HG02943 (cell line): ENCODE measurements at regions not wholly inside any gene's neighbourhood (a gene's known extent, or its start where the extent isn't known, plus 50 kb on each side); places are given as distances from the start of the nearest gene placed in this dataset.
"Not testable (repeated sequence)": the region's sequence is repeated elsewhere in the genome, so short reads cannot be mapped to it uniquely, and the experiment has no call there.

Source experiments
- ATAC-seq: cut with Tn5 transposase; IDR thresholded peaks from one replicate; pipeline ENCODE4 v1.9.1; 2021; ENCODE audit warnings: mild to moderate bottlenecking, low read depth, moderate library complexity; ENCODE audit not compliant: unreplicated experiment

DNA sequence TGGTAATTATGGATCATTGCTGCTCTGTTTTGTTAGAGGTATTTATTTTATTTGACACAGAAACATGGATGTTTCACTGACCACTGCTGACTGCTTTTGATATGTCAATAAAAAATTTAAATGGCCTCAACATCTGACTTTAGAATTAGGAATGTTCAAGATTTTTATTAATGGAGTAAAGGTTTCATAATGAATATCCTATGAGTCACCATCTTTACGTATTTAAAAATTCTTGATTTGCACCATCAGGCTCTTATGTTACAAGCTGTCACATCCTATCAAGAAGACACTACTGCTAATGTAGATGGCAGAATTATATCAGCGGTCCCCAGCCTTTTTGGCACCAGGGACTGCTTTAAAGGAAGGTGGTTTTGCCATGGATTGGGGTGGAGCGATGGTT, 578.7 kb upstream of the NRP1 start:
- ATAC-seq: no peak

DNA sequence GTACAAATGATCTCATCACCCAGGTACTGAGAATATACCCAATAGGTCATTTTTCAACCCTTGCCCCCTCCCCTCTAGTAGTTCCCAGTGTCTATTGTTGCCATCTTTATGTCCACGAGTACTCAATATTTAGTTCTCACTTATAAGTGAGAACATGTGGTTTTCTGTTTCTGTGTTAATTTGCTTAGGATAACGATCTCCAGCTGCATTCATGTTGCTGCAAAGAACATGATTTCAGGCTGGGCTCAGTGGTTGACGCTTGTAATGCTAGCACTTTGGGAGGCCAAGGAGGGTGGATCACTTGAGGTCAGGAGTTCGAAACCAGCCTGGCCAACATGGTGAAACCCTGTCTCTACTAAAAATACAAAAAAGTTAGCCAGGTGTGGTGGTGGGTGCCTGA, 575.0 kb upstream of the NRP1 start:
- ATAC-seq: not testable (repeated sequence)

DNA sequence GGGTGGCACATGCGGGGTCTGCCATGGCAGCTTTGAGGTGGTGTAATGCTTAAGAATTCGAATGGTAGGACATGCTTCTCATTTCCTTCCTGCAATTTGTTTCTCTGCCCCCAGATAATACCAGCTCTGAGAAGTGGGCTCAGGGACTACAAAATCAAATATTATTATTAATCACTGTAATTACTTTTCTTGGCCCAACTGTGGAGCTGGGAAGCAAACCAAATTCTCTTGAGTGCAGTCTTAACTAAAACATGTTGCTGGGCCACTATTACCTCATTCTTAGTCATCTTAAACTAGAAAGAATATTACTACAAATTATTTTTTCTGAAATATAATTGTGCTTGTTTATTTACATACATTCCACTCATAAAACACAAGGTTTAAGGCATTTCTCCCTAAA, 566.7 kb upstream of the NRP1 start:
- ATAC-seq: no peak

DNA sequence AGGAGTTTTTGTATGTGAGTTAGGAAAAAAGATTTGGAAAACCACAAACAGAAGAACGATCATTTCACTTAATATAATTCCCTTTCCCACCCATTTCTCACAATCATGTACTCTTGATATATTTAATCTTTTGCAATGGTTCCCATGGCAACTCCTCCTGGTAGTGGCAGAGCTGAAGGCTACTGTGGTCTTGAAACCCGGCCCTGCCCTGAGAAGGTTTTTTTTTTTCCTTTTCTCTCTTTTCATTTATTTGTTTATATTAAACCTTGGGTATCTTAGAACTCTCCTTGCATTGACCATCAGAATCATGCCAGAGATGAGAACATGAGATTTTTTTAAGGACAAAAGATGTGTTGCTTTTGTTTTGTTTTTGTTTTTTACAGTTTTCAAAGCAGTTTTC, 566.1 kb upstream of the NRP1 start:
- ATAC-seq: no peak

DNA sequence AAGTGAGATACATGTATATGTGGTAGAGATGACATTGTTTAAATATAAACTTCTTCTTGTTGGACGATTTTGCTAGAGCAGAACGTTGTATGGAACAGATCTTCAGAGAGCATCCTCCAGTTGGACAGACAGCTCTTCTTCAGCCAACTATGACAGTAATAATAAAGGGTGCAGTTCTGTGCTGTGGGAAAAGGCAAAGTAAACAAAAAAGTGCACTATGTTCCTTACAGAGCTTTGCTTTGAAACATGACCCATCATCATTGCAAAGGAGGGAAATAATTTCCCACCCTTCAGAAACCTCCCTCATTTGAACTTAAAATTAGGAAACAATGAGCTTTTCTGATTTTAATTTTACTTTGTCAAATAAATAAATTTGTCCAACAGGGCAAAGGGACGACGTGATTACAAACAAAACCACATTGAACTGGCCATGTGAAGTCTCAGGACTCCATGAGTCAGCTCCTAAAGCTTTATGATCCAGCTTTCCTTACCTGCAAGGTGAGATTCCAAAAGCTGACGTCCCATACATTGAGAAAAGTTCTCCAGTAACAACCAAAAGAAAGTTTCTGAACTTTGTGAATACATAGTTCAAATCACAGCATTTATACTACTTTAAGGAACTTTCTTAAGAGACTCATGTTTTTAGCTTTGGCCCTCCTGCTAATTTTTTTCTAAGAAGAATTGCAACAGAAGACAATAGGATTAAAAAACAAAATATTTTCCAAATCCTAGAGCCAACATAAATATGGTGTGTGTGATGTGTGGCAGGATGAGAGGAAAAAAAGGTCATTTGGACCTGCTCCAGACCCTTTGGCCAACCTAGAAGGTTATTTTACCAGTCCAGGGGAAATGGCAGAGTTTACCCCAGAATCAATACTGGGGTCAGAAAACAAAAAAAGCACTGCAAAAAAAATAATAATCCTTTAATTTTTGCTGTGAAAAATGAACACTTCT, 565.4 kb upstream of the NRP1 start:
- no peak for ATAC-seq

DNA sequence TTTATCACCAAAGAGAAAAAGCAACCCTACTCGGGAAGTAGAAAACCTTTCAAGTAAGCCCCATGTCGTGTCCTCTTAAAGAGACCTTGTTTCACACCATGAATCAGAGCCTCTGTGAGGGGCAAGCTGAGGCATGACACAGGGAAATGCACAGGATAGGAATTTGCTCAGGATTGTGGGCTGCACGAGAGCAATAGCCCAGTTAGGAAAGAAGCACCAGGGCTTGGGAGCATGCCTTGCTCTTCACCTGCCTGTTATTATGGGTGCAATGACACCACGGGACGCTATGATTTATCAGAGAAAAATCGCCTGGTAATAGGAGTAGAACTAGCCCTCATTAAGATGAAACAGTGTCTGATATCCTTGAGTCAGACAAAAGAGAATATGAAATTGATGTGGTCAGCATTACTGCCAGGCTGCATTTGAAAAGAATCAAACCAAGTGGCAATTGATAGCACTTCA, 562.9 kb upstream of the NRP1 start:
- ATAC-seq: no peak

DNA sequence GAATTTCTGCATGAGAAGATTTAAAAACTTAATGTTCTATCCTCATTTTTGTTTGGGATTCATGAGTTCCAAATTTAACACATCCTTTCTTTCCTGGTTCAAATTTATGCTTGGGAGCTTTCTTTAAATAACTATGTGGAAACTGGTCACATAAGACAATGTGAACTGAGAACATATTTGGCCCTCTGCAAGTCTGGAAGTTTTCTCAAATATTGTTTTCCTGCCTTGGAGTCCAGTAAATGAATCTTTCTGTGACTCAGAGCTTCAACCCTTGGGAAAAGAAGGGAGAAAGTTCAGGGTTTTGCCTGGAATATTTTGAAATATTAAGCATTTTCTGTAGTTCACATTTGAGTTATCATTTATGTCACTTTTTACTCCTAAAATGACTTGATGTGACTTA, 559.0 kb upstream of the NRP1 start:
- no peak for ATAC-seq

DNA sequence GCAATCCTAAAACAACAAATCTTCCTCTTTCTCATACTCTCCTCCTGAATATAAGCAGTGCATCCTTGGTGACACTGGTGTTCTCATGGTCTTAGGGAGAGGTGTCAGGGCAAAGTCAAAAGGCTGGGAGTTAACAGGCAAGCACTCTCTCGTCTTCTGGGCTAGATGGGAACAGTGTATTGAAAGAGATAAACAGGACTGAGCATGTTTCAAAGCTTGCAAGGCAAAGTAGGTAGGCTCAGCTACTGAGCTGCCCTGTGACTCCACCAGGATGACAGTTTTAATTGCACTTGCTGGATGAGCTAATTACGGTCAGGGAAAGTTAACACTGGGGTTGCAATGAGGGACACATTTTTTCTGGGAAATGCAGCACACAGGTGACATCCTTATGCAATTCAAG, 554.9 kb upstream of the NRP1 start:
- ATAC-seq: no peak

DNA sequence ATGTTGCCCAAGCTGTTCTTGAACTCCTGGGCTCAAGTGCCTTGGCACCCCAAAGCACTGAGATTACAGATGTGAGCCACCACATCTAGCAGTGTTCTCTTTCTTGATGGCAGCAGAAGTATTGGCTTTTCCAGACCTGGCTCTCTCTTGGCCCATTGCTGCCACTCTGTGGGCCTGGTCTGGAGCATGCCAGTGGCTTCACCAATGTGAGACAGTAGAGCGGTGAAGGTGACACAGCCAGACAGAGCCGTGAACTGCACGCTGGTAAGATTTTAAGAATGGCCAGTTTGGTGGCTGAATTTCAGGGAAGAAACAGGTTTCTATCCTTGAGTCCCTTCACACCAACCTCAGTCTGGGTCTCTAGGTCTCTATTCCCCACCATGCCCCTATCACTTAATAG, 552.7 kb upstream of the NRP1 start:
- no peak for ATAC-seq

DNA sequence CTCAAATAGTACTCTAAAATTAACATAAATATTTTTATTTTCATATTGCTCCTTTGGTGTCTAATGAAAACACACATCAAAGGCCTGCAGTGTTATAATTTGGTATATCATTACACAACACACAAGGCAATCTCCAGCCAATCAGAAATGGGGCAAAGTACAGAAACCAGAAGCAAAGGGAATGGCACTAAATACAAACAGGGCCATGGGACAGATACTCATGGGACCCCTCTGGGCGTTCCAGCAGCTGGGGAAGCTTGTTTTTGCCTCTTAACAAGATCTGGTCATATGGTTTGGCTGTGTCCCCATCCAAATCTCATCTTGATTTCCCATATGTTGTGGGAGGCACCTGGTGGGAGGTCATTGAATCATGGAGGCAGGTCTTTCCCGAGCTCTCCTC, 551.8 kb upstream of the NRP1 start:
- no peak for ATAC-seq

DNA sequence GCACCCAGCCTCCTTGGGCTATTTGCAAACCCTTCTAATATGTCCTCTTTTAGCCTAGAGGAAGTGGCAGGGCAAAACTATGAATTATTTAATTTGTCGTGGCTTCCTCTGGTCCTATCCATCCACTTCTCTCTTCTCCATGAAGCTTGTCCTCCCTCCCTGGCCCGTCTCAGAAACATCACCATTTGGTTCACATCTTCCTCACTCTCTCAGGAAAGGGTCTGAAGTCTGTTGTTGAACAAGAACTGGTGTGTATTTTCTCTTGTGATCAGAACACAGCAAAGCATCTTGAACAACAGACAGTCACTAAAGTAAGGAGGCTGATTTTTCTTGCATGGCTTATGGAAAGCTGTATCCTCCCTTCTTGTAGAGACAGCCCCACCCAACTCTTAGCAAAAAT, 550.1 kb upstream of the NRP1 start:
- no peak for ATAC-seq

DNA sequence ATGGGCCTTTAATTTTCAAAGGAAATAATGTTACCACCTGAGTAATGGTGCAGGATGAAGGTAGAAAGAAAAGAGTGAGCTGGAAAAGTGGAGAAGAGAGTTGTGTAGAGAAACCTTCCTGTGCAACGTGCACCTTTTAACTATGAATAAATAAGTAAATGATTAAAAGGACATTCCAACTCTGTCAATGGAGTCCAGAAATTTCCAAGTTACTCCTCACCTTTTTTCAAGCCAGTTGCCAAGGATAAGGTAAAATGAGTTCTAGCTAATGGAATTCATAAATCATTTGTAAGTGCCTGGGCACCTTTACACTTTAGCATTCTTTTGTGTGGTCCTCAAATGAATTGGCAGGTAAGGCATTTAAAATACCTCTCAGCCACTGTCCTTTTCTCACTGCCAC, 549.4 kb upstream of the NRP1 start:
- ATAC-seq: no peak

DNA sequence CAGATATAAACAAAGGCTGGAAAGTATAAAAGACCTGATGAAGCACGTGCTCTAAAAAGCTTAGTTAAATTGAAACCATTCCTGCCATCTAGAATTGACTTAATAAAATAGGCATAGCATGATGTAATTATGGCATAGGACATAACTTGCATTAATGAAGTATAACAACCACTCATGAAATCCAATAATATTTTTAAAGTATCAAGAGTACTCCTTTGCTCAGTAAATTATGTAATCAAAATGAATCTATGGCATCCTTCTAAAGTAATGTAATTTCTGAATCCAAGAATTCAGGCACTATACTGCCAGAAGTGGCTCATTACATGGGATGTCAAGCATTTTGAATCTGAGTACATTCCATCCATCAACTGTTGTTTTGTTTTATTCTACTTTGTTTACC, 548.5 kb upstream of the NRP1 start:
- no peak for ATAC-seq

DNA sequence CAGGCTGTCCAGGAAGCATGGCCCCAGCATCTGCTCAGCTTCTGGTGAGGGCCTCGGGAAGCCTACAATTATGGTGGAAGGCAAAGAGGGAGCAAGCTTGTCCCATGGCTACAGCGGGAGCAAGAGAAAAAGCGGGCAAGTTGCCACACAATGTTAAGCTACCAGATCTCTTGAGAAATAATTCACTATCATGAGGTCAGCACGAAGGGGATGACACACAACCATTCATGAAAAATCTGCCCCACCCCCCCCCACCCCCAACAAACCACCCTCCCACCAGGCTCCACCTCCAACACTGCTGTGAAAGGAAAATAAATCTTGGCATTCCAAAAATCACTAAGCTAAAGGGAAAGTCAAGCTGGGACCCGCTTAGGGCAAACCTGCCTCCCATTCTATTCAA, 545.8 kb upstream of the NRP1 start:
- no peak for ATAC-seq

DNA sequence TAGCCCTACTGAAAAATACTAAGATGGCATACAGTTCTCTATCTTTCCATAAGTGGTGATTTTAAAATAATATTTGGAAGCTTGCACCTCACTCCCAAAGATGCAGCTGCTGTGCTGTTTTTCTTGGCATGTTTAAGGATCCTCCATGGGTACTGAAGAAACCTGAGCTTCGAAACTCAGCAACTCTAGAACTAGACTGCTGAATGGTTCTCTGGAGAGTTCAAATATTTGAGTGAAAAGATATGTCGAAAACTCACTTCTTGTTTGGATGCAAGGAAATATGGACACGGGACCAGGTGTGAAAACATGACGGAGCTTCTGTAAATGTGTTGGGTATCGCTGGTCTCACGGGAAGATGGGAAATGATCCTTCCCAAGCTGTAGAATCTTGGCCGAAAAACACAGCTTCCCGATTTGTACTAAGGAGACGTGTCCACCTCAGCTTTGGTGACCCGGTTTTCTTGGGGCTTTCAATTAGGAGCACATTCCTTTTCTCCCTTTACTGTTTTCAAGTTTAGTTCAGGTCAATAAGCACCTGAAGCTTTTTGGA, 543.8 kb upstream of the NRP1 start:
- ATAC-seq: no peak

DNA sequence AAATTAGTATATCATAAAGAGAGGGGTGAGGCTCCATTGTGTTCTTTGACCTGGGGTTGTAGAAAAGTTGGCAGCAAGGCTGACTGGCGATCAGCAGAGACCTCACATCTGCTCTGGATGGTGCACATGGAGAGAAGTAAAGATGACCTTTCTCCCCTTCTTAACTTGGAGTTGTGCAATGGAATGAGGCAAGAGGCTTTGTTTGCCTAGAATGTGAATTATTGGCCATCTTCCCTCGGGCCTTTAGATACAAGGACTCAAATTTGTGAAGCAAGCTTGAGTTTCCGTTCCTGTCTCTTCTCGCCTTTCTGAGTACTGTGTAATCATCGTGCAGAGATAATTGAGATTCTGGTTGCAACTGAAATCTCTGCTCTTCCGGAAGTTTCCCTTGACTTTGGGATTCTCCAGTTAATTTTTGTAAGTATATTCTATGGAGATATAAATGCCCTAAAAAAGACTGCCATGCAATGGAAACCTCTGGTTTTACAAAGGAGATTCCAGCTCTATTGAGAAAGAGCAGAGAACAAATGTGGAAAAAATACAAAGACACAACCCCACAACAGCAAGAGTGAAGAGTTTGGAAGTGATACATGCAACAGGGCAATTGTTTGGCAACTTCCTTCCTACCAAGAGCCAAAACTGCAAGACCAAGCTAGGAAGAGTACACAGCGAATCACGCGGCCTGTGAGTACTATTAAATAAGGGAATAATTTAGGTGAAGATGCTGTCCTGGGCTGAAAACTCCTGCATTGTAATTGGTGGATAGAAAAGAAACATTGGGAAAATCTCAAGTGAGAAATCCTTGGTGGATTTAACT, 542.3 kb upstream of the NRP1 start:
- ATAC-seq: no peak

DNA sequence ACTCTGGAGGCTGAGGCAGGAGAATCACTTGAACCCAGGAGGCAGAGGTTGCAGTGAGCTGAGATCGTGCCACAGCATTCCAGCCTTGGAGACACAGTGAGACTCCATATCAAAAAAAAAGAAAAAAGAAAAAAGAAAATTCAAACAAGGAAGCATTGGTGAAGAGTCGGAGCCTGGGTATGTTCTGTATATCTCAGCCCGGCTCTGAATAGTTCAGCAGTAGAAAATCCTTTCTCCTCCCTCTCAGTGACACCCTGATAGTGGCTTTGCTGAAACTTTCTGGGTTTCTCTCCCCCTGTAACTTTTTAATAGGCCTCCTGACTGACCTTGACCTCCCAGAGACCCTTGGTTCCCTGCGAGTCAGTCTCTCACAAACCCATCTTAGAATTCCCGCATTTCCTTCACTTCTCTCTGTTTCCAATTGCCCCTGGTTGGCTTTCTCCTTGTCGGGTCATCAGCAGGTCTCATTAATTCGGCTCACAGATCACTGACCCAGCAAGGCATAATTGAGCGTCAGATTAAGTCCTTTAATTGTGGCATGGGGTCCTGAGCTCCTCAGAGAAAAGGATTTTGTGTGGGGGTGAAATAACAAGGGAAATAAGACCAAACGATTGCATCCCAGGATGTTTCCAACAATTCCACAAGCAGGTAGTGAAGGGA, 541.6 kb upstream of the NRP1 start:
- ATAC-seq: no peak

DNA sequence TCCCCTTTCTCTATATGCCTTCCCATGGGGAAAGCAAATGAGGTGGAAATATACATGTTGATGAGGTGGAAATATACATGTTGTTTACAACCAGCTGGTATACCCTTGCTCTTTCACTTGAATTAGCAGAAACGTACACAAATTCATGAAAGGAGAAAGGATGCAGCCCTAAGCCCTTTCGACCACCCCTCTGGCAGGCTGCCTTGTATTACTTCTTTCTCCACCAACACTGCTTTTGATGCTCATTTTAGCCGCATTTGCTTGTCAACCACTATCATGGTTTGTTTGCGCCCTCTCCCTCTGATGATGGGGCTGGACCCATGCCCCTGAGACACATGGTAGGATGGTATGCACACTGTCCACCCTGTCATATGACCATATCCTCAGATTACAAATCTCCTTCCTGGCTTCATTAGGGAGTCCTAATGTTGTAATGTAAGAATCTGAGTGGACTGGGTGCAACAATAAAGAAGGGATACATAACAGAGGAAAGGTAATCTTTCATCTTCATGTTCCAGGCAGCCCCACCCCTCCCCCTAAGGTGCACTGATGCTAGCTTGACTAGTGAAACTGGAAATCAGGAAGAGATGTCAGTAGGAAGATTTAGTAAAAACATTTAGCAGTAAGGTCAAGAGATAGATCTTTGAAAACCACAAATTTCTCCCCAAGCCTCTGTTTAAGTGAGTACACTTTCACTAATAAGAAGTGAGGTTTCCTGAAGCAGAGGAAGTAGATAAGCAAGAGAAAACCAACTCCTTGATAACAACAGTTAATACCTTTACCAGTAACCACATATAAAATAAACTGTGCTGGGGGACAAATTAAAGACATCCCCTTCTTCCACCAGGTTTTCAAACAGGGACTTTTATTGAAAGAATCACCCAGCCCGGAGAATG, 536.8 kb upstream of the NRP1 start:
- ATAC-seq: no peak

DNA sequence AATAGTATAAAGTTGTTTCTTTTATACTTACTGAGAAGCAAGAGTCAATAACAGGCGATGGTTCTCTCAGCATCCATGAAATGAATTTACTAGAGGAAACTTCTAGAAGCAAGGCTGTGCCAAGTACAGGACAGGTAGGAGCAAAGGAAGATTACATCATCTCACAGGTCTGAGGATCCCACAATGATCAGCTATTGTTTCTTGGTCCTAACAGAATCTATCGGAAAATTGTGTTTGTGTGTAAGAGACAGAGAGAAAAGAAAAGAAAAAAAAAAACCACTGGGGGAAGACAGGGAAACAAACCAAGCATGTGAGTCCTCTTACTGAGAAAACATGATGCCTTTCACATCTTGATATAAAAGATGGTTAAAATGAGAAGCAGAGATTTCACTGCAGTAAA, 535.0 kb upstream of the NRP1 start:
- no peak for ATAC-seq

DNA sequence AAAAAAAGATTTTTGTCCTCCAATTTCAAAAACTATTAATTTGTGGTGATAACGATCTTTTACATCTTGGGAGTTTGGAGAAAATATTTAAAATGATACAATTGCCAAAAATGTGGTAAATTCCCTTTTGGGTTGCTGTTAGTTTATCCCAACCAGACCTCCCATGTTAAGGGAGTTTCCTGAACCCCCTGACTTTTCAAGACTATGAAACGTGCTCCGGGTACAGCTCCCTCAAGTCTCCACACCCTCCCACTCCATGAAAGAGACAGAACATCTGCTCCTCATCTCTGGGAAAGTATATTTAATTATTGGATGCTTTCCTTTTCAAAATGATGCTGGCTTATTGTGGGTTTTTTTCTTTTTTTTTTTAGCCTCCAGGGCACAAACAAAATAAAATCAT, 534.6 kb upstream of the NRP1 start:
- ATAC-seq: no peak
